22Rv1 (cell line): ENCODE measurements at regions not wholly inside any gene's neighbourhood (a gene's known extent, or its start where the extent isn't known, plus 50 kb on each side); places are given as distances from the start of the nearest gene placed in this dataset.

Source experiments
- H3K27ac ChIP-seq: fragments of 450-650 bp; 2 replicates; pipeline ENCODE4 v1.5.1; 2017
- ZFX ChIP-seq: fragments of 450-650 bp; IDR thresholded peaks from 2 replicates; pipeline ENCODE4 v1.6.1; 2017; ENCODE audit warnings: antibody characterized with exemption, borderline replicate concordance
- TF ChIP-seq, protein P1 (sequence below): fragments of 450-650 bp; IDR thresholded peaks from 2 replicates; pipeline ENCODE4 v1.5.1; 2017; ENCODE audit warnings: mild to moderate bottlenecking

DNA sequence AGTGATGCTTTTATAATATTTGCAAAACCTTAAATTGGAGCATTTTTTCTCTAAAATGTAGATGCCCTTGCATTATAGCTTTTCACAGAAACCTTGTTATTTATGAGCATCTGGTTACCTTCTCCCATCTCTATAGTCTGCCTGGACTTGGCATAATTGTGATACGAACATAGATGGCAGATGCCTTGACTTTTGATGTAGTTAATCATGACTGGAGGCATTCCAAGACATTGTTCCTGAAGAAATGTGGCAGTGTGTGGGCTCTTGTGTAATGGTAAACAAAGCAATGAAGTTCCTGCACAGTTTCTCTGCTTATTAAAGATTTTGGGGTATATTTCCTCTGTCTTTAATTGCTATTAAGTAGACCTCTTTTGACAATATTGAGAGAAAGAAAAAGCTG lies 500.1 kb downstream of the PCDH19 start:
- no peak overlapping the region for H3K27ac ChIP-seq
- TF ChIP-seq ZFX = no peak
- TF ChIP-seq, protein P1, sequence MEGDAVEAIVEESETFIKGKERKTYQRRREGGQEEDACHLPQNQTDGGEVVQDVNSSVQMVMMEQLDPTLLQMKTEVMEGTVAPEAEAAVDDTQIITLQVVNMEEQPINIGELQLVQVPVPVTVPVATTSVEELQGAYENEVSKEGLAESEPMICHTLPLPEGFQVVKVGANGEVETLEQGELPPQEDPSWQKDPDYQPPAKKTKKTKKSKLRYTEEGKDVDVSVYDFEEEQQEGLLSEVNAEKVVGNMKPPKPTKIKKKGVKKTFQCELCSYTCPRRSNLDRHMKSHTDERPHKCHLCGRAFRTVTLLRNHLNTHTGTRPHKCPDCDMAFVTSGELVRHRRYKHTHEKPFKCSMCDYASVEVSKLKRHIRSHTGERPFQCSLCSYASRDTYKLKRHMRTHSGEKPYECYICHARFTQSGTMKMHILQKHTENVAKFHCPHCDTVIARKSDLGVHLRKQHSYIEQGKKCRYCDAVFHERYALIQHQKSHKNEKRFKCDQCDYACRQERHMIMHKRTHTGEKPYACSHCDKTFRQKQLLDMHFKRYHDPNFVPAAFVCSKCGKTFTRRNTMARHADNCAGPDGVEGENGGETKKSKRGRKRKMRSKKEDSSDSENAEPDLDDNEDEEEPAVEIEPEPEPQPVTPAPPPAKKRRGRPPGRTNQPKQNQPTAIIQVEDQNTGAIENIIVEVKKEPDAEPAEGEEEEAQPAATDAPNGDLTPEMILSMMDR = no peak

DNA sequence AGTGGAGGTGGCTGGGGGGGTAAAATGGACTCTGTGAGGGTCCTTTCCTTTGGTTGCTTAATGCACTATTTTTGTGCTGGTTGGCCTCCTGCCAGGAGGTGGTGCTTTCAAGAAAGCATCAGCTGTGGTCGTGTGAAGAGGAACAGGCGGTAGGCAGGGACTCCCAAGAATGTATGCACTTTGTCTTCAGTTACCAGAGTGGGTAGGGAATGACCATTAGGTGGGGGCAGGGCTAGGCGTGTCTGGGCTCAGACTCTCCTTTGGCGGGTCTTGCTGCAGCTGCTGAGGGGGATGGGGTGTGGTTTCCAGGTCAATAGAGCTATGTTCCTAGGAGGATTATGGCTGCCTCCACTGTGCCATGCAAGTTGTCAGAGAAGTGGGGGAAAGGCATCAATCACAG lies 509.0 kb downstream of the PCDH19 start:
- TF ChIP-seq, protein P1 = no peak
- TF ChIP-seq ZFX = no peak
- H3K27ac ChIP-seq = no peak overlapping the region

DNA sequence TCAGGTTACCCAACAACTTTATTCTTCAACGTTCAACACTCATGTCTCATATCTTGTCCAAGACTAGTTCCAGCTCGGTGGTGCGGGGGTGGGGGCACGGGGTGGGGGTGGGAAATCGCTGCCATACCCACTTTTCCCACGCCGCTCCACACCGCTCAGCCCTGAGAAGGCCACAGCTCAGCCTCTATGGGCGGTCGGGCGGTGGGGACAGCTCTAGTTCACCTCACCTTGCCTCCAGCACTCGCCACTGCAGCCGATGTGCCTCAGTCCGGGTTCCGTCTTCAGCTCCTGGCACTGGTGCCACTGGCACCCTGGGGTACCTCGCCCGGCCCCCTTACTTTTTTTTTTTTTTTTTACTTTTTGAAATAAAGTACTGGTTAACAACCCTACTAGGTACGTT lies 522.2 kb downstream of the PCDH19 start:
- TF ChIP-seq, protein P1 = no peak
- no peak for TF ChIP-seq ZFX
- H3K27ac ChIP-seq = no peak overlapping the region

DNA sequence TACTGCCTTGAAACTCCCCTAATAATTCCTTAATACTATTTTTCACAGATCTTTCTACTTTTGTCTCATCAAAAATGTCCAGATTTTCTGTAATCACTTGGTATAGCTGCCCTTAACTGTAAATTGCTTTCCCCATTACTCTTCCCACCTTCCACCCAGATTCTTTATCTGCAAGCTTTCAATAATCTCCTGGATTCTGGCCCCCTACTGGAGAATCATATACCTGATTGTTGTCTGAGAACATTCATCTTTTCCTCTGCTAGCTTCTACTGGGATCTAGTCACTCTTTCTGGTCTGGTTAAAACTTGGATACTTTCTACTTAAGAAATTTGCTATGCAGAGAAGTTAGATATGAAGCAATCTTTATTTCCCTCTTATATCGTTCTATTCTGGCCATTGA lies 552.6 kb downstream of the PCDH19 start:
- no peak overlapping the region for H3K27ac ChIP-seq
- no peak for TF ChIP-seq ZFX
- TF ChIP-seq, protein P1 = peak; percentile 18; the same call in 1 of the 2 replicates

DNA sequence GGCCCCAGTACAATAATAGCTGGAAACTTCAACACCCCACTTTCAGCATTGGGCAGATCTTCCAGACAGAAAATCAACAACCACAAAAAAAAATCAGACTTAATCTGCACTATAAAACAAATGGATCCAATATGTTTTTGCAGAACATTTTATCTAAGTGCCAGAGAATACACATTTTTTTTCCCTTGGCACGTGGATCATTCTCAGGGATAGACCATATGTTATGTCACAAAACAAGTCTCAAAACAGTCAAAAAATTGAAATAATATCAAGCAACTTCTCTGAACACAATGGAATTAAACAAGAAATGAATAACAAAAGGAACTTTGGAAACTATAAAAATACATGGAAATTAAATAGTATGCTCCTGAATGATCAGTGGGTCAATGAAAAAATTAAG lies 576.3 kb downstream of the PCDH19 start:
- no peak for TF ChIP-seq ZFX
- TF ChIP-seq, protein P1 = no peak
- no peak overlapping the region for H3K27ac ChIP-seq

DNA sequence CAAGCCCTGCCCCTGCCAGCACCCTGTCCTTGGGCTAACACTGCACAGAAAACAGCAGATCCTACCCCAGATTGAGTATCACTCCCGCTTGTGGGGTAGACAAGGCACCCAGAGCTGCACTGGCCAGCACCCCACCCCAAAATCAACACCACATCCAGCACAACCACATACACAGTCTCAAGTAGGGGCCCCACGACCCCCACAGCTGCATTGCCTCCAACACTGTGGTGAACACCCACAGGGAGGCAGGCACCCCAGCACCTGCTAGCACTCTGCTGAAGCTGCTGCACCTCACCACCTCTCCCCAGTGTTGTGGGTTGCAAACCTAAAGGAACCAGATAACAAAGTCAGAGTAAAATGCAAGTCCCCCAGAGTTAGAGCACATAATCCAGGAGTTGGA lies 589.9 kb downstream of the PCDH19 start:
- no peak for TF ChIP-seq ZFX
- TF ChIP-seq, protein P1 = no peak
- H3K27ac ChIP-seq = no peak overlapping the region

DNA sequence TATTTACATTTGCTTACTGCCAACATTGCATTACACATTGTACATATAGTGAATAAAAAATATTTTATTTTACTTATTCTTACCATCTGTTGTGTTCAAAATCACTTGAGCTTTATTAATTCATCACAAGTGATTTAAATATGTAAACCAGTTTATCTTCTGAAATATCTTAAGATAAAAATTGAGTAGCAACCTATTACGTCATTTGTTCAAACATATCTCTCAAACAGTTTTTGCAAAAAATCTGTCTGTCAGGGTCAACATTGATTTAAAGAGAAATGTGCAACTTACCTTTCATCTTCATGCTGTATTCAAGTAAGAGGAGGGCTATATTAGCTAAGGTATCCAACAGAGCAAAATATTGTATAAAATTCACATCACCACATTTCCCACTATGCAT lies 610.1 kb downstream of the PCDH19 start:
- TF ChIP-seq, protein P1 = no peak
- no peak for TF ChIP-seq ZFX

More for the DNA sequence above, 610.1 kb downstream of the PCDH19 start:
- no peak overlapping the region for H3K27ac ChIP-seq
